K562 (cell line): ENCODE measurements at regions not wholly inside any gene's neighbourhood (a gene's known extent, or its start where the extent isn't known, plus 50 kb on each side); places are given as distances from the start of the nearest gene placed in this dataset.

Experiments
- ATAC-seq: fragments of 200-7000 bp; cut with Tn5 transposase; 3 replicates; pipeline ENCODE4 v1.9.1; 2020; ENCODE audit warnings: moderate library complexity
- BruUV-seq: library from RNA; stranded (reverse); fragments of 400-500 nt; replicated peaks from 2 replicates; lab custom pipeline; 2021; lab: Mats Ljungman, UMichigan
- CTCF ChIA-PET: fragments of 300-600 bp; formaldehyde crosslinking; extraction: SDS; loops from one replicate; lab custom pipeline; 2021; ENCODE audit warnings: low intra/inter-chr PET ratio; lab: Yijun Ruan, JAX
- POLR2A ChIA-PET: fragments of 300-600, 350-650 bp; sonication (Branson Sonifier 250); formaldehyde crosslinking; extraction: SDS; loops from one replicate; lab custom pipeline; 2021; ENCODE audit warnings: antibody characterized with exemption, inconsistent platforms; lab: Yijun Ruan, JAX
- DNase-seq, 4 experiments: peaks; one replicate each; pipeline versions ENCODE4 v3.0.0 to v3.0.0-alpha.2; 2011 to 2018; ENCODE audit warnings: low spot score in 3 of 4, mixed read lengths in 3 of 4; ENCODE audit errors: extremely low read depth in 1 of 4
- FAIRE-seq: peaks from 2 replicates; lab custom pipeline; 2011; peaks lifted over from hg19 to GRCh38; lab: Jason Lieb, UNC
- H2AFZ ChIP-seq: 2 replicates; pipeline ENCODE4 v1.6.0; 2011; ENCODE audit warnings: low read depth, low read length, control low read depth, inconsistent platforms
- H3K27ac ChIP-seq: fragments of 200-600 bp; 3 replicates; pipeline ENCODE4 v1.8.0; 2011; ENCODE audit warnings: low read depth, mild to moderate bottlenecking, control low read depth, inconsistent platforms, low read length, moderate library complexity, mixed read lengths; ENCODE audit errors: extremely low read depth
- H3K27me3 ChIP-seq, 2 experiments: fragments of 300-600 bp in 1 of 2; 2 replicates in 1 of 2; 3 replicates in 1 of 2; pipeline versions ENCODE4 v1.6.0 to v1.8.0; 2011; ENCODE audit warnings: inconsistent platforms in 2 of 2, low read length in 2 of 2, mild to moderate bottlenecking in 1 of 2, mixed read lengths in 1 of 2, moderate library complexity in 1 of 2; ENCODE audit not compliant: control insufficient read depth in 2 of 2, insufficient read depth in 2 of 2
- H3K36me3 ChIP-seq: fragments of 300-600 bp; 3 replicates; pipeline ENCODE4 v1.8.0; 2011; ENCODE audit warnings: mild to moderate bottlenecking, low read length, inconsistent platforms; ENCODE audit not compliant: control insufficient read depth, insufficient read depth
- H3K4me1 ChIP-seq, 2 experiments: fragments of 200-600 bp in 1 of 2; replicated peaks in 1 of 2; 2 replicates in 1 of 2; 3 replicates in 1 of 2; pipeline versions ENCODE4 v1.5.1 to v1.8.0; 2011; ENCODE audit warnings: inconsistent platforms in 2 of 2, low read length in 2 of 2, mild to moderate bottlenecking in 1 of 2, mixed read lengths in 1 of 2, moderate library complexity in 1 of 2; ENCODE audit not compliant: control insufficient read depth in 2 of 2, insufficient read depth in 2 of 2
- H3K4me2 ChIP-seq: 2 replicates; pipeline ENCODE4 v1.6.1; 2011; ENCODE audit warnings: low read length, control low read depth, inconsistent platforms, mixed read lengths; ENCODE audit not compliant: insufficient read depth
- H3K4me3 ChIP-seq: fragments of 200-600 bp; sonication (generic), shearing (Covaris generic); 2 replicates; pipeline ENCODE4 v1.5.1; 2016; ENCODE audit warnings: control low read depth, inconsistent platforms
- H3K79me2 ChIP-seq: fragments of 200-600 bp; 3 replicates; pipeline ENCODE4 v1.8.0; 2011; ENCODE audit warnings: low read length, inconsistent platforms; ENCODE audit not compliant: control insufficient read depth, insufficient read depth
- H3K9ac ChIP-seq, 2 experiments: 2 replicates each; pipeline versions ENCODE4 v1.6.0 to v1.6.1; 2011; ENCODE audit warnings: low read depth in 2 of 2, low read length in 2 of 2, control low read depth in 1 of 2, inconsistent platforms in 1 of 2, mild to moderate bottlenecking in 1 of 2, mixed read lengths in 1 of 2; ENCODE audit not compliant: insufficient read depth in 1 of 2
- H3K9me1 ChIP-seq: one replicate; pipeline ENCODE4 v1.6.0; 2011; ENCODE audit warnings: inconsistent platforms, mild to moderate bottlenecking, low read length, moderate library complexity; ENCODE audit not compliant: control insufficient read depth, insufficient read depth
- H3K9me3 ChIP-seq: replicated peaks from 2 replicates; pipeline ENCODE4 v1.5.1; 2011; ENCODE audit warnings: low read depth, low read length, inconsistent platforms; ENCODE audit not compliant: control insufficient read depth, insufficient read depth
- H4K20me1 ChIP-seq: replicated peaks from 2 replicates; pipeline ENCODE4 v1.6.1; 2011; ENCODE audit warnings: low read length, inconsistent platforms, mixed read lengths; ENCODE audit not compliant: control insufficient read depth, insufficient read depth
- BRD4 ChIP-seq: fragments of 200-600 bp; sonication (generic); IDR thresholded peaks from 2 replicates; pipeline ENCODE4 v1.6.1; 2017; ENCODE audit warnings: inconsistent platforms
- HNRNPUL1 ChIP-seq: fragments of 200-400 bp; formaldehyde crosslinking; IDR thresholded peaks from 2 replicates; pipeline ENCODE4 v1.6.1; 2017; ENCODE audit warnings: low read length
- KLF10 ChIP-seq: fragments of 250-450 bp; sonication (Bioruptor Pico); IDR thresholded peaks from 2 replicates; pipeline ENCODE4 v1.6.1; 2021; ENCODE audit warnings: matching md5 sums
- KLF13 ChIP-seq: fragments of 450-650 bp; IDR thresholded peaks from 2 replicates; pipeline ENCODE4 v1.6.1; 2016; ENCODE audit warnings: missing genetic modification characterization, low read depth, mild to moderate bottlenecking, missing compliant biosample characterization, moderate library complexity, borderline replicate concordance
- MED1 ChIP-seq: sonication (generic); formaldehyde crosslinking; IDR thresholded peaks from 2 replicates; pipeline ENCODE4 v1.8.1; 2023; ENCODE audit warnings: missing genetic modification reagents, borderline replicate concordance
- RBM14 ChIP-seq: fragments of 200-400 bp; formaldehyde crosslinking; IDR thresholded peaks from 2 replicates; pipeline ENCODE4 v1.6.1; 2018; ENCODE audit warnings: low read depth, mild to moderate bottlenecking, low read length, moderate library complexity, borderline replicate concordance; ENCODE audit not compliant: insufficient read depth
- TBL1XR1 ChIP-seq, 2 experiments: IDR thresholded peaks; 2 replicates each; pipeline ENCODE4 v1.6.1; 2012; ENCODE audit warnings: improper control_type of control experiment in 2 of 2, low read length in 2 of 2, mild to moderate bottlenecking in 1 of 2
- ZNF780A ChIP-seq: fragments of 250-450 bp; sonication (Bioruptor Pico); IDR thresholded peaks from 2 replicates; pipeline ENCODE4 v1.5.0; 2021; ENCODE audit warnings: mild to moderate bottlenecking
- ZSCAN32 ChIP-seq: fragments of 450-650 bp; formaldehyde crosslinking; IDR thresholded peaks from 2 replicates; pipeline ENCODE4 v1.4.0; 2020; ENCODE audit warnings: mild to moderate bottlenecking, moderate library complexity
- WGBS: fragments of 100-300 bp; shearing (Covaris generic); methylation state at CpG from one replicate; pipeline ENCODE4 v1.1.6; 2016; ENCODE audit warnings: low coverage, mixed read lengths; ENCODE audit not compliant: insufficient coverage; ENCODE audit errors: missing lambda C conversion rate; 5-methylcytosine and 5-hydroxymethylcytosine counted together
- in situ Hi-C: fragments of 300-500 bp; cut with MboI; formaldehyde crosslinking; loops from 4 replicates; pipeline ENCODE4 v1.15.0; 2018; ENCODE audit warnings: inconsistent platforms, mixed read lengths
- intact Hi-C: fragments of 100-400 bp; cut with micrococcal nuclease; formaldehyde crosslinking; loops from 2 replicates; pipeline ENCODE4 v1.14.2; 2022

GRCh38 chr2:78034706-78035105, 512.5 kb upstream of the LRRTM4 start:
- Histone ChIP-seq H2AFZ (no peak overlapping the region), H3K9me1 (no peaks in the 10 kb centered on the region), H3K9me3 (no peaks in the 10 kb centered on the region; the same call in 1 of the 2 replicates), H3K27ac (no peak overlapping the region), H3K9ac (no peak overlapping the region), H4K20me1 (no peaks in the 10 kb centered on the region), H3K79me2 (no peaks in the 10 kb centered on the region), H3K4me2 (no peak overlapping the region), H3K27me3 (no peaks in the 10 kb centered on the region), H3K4me1 (no peaks in the 10 kb centered on the region), H3K4me3 (no peak overlapping the region), H3K36me3 (no peaks in the 10 kb centered on the region)
- POLR2A ChIA-PET = no interaction called here
- TF ChIP-seq ZSCAN32 (CRISPR knock-in tag) (no peak), KLF10 (CRISPR knock-in tag) (no peak), ZNF780A (CRISPR knock-in tag) (no peak), RBM14 (no peak), KLF13 (tag) (no peak), BRD4 (no peak), MED1 (no peak), TBL1XR1 (IDR thresholded peaks at IDR 0.05; ENCODE audit: low read length in 2 of 2) (no peak), HNRNPUL1 (no peak)
- CTCF ChIA-PET = no interaction called here
- BruUV-seq = no TSS peak
- ATAC-seq = no peak
- no peak for FAIRE-seq
- DNase-seq = no peak
- in situ Hi-C loops (no loop called here), intact Hi-C loops (no loop called here)
- 4% methylated on average over 3 of the region's 3 CpGs for WGBS
